ENCODE measurements at regions not wholly inside any gene's neighbourhood (a gene's known extent, or its start where the extent isn't known, plus 50 kb on each side); places are given as distances from the start of the nearest gene placed in this dataset.
A peak's percentile ranks its signal among the peaks of the same experiment; 100 is the strongest.

GRCh38 chr13:21967871-21968270 lies 297.0 kb downstream of the FGF9 start:
- no peak for DNase-seq

- DNase-seq, result no peak
Observed at GRCh38 chr13:21970172-21970571, 299.3 kb downstream of the FGF9 start.

- DNase-seq, result no peak
Observed at GRCh38 chr13:21970918-21971317, 300.0 kb downstream of the FGF9 start.

- DNase-seq, result no peak
Observed at GRCh38 chr13:21971662-21972621, 301.1 kb downstream of the FGF9 start.

GRCh38 chr13:21973437-21974125 lies 302.7 kb downstream of the FGF9 start:
- no peak for DNase-seq

- no peak for DNase-seq
Observed at GRCh38 chr13:21974741-21975140, 303.9 kb downstream of the FGF9 start.

- no peak for DNase-seq
Observed at GRCh38 chr13:21976159-21976558, 305.3 kb downstream of the FGF9 start.

- peak; percentile 93 for DNase-seq
Observed at GRCh38 chr13:21979161-21979806, 308.4 kb downstream of the FGF9 start.

GRCh38 chr13:21980049-21980448 lies 309.2 kb downstream of the FGF9 start:
- peak; percentile 97 for DNase-seq

- no peak for DNase-seq
Observed at GRCh38 chr13:21984156-21984555, 313.3 kb downstream of the FGF9 start.

GRCh38 chr13:21986602-21987001 lies 315.7 kb downstream of the FGF9 start:
- no peak for DNase-seq

GRCh38 chr13:21987793-21988192 lies 316.9 kb downstream of the FGF9 start:
- no peak for DNase-seq

- no peak for DNase-seq
Observed at GRCh38 chr13:21988624-21989023, 317.8 kb downstream of the FGF9 start.

GRCh38 chr13:21996049-21996448 lies 325.2 kb downstream of the FGF9 start:
- no peak for DNase-seq

GRCh38 chr13:21997726-21998125 lies 326.9 kb downstream of the FGF9 start:
- DNase-seq, result peak; percentile 98

GRCh38 chr13:21998279-21998990 lies 327.6 kb downstream of the FGF9 start:
- no peak for DNase-seq

GRCh38 chr13:21999666-22000065 lies 328.8 kb downstream of the FGF9 start:
- no peak for DNase-seq

GRCh38 chr13:22000191-22000590 lies 329.3 kb downstream of the FGF9 start:
- no peak for DNase-seq

GRCh38 chr13:22001336-22001735 lies 330.5 kb downstream of the FGF9 start:
- DNase-seq, result no peak

GRCh38 chr13:22002893-22003292 lies 332.0 kb downstream of the FGF9 start:
- no peak for DNase-seq

- DNase-seq, result no peak
Observed at GRCh38 chr13:22009500-22009899, 338.6 kb downstream of the FGF9 start.

GRCh38 chr13:22009937-22010336 lies 339.1 kb downstream of the FGF9 start:
- DNase-seq, result no peak

- DNase-seq, result peak; percentile 65
Observed at GRCh38 chr13:22012686-22013085, 341.8 kb downstream of the FGF9 start.

Measured in NCI-H748 treated with DMSO at 0.1 percent for 48 hours (cell line).